HEK293 (cell line): ENCODE measurements at regions not wholly inside any gene's neighbourhood (a gene's known extent, or its start where the extent isn't known, plus 50 kb on each side); places are given as distances from the start of the nearest gene placed in this dataset.
A peak's percentile ranks its signal among the peaks of the same experiment; 100 is the strongest.

ENCODE experiments used
- CTCF ChIA-PET: fragments of 350-600 bp; formaldehyde crosslinking; extraction: SDS; loops from one replicate; lab custom pipeline; 2021; ENCODE audit warnings: antibody characterized with exemption; lab: Yijun Ruan, JAX
- POLR2A ChIA-PET: fragments of 300-600 bp; formaldehyde crosslinking; extraction: SDS; loops from one replicate; lab custom pipeline; 2020; ENCODE audit warnings: antibody characterized with exemption, inconsistent platforms; lab: Yijun Ruan, JAX
- H3K27ac ChIP-seq: fragments of 200-500 bp; sonication (Bioruptor generic); 2 replicates; pipeline ENCODE4 v1.5.1; 2014; ENCODE audit warnings: low read depth, low read length, control low read depth, inconsistent platforms; ENCODE audit errors: extremely low read depth
- H3K36me3 ChIP-seq, 2 experiments: fragments of 200-500 bp in 1 of 2; sonication (Bioruptor generic) in 1 of 2; 1 replicate in 1 of 2; 2 replicates in 1 of 2; pipeline ENCODE4 v1.5.1; 2014 to 2017; ENCODE audit warnings: inconsistent platforms in 2 of 2, low read length in 2 of 2; ENCODE audit not compliant: control insufficient read depth in 2 of 2, insufficient read depth in 1 of 2
- H3K4me1 ChIP-seq: fragments of 200-500 bp; sonication (Bioruptor generic); 2 replicates; pipeline ENCODE4 v1.5.1; 2014; ENCODE audit warnings: mild to moderate bottlenecking, low read length, inconsistent platforms; ENCODE audit not compliant: control insufficient read depth, insufficient read depth
- H3K4me3 ChIP-seq: 2 replicates; pipeline ENCODE4 v1.5.1; 2011; ENCODE audit warnings: low read depth, mild to moderate bottlenecking, control low read depth, low read length, moderate library complexity
- H3K9me3 ChIP-seq: fragments of 200-500 bp; sonication (Bioruptor generic); 2 replicates; pipeline ENCODE4 v1.5.1; 2014; ENCODE audit warnings: low read depth, low read length, inconsistent platforms; ENCODE audit not compliant: control insufficient read depth, insufficient read depth
- EGR2 ChIP-seq: fragments of 450-650 bp; formaldehyde crosslinking; IDR thresholded peaks from 2 replicates; pipeline ENCODE4 v1.5.1; 2016; ENCODE audit warnings: low read depth, missing biosample characterization, missing genetic modification characterization
- PRDM4 ChIP-seq: fragments of 450-650 bp; formaldehyde crosslinking; IDR thresholded peaks from 2 replicates; pipeline ENCODE4 v1.5.1; 2017; ENCODE audit warnings: missing biosample characterization, missing genetic modification characterization
- SCRT1 ChIP-seq: fragments of 450-650 bp; formaldehyde crosslinking; IDR thresholded peaks from 2 replicates; pipeline ENCODE4 v1.5.1; 2016; ENCODE audit warnings: missing biosample characterization, missing genetic modification characterization, borderline replicate concordance
- SETDB1 ChIP-seq: IDR thresholded peaks from one replicate; pipeline ENCODE4 v1.6.1; 2017; ENCODE audit warnings: mild to moderate bottlenecking, low read length, moderate library complexity, mixed read lengths; ENCODE audit not compliant: insufficient read length
- SP3 ChIP-seq: fragments of 450-650 bp; formaldehyde crosslinking; IDR thresholded peaks from 2 replicates; pipeline ENCODE4 v1.5.1; 2016; ENCODE audit warnings: missing biosample characterization, missing genetic modification characterization
- WT1 ChIP-seq: fragments of 450-650 bp; formaldehyde crosslinking; IDR thresholded peaks from 2 replicates; pipeline ENCODE4 v1.5.1; 2016; ENCODE audit warnings: missing biosample characterization, missing genetic modification characterization
- ZBTB44 ChIP-seq: fragments of 450-650 bp; IDR thresholded peaks from 2 replicates; pipeline ENCODE4 v1.5.1; 2018; ENCODE audit warnings: missing biosample characterization, mild to moderate bottlenecking, missing genetic modification characterization
- ZFHX2 ChIP-seq: fragments of 450-650 bp; formaldehyde crosslinking; conservative IDR thresholded peaks from 2 replicates; pipeline ENCODE4 v1.5.1; 2016; ENCODE audit warnings: missing biosample characterization, missing genetic modification characterization
- ZNF121 ChIP-seq: fragments of 450-650 bp; formaldehyde crosslinking; IDR thresholded peaks from 2 replicates; pipeline ENCODE4 v1.5.1; 2016; ENCODE audit warnings: missing biosample characterization, missing genetic modification characterization
- ZNF366 ChIP-seq: fragments of 450-650 bp; formaldehyde crosslinking; conservative IDR thresholded peaks from 2 replicates; pipeline ENCODE4 v1.5.1; 2016; ENCODE audit warnings: missing biosample characterization, missing genetic modification characterization
- ZNF398 ChIP-seq: fragments of 450-650 bp; formaldehyde crosslinking; IDR thresholded peaks from 2 replicates; pipeline ENCODE4 v1.5.1; 2017; ENCODE audit warnings: missing biosample characterization, missing genetic modification characterization
- ZNF426 ChIP-seq: fragments of 450-650 bp; formaldehyde crosslinking; IDR thresholded peaks from 2 replicates; pipeline ENCODE4 v1.5.1; 2017; ENCODE audit warnings: missing biosample characterization, missing genetic modification characterization, mild to moderate bottlenecking, inconsistent platforms, moderate library complexity
- ZNF48 ChIP-seq: fragments of 450-650 bp; formaldehyde crosslinking; IDR thresholded peaks from 2 replicates; pipeline ENCODE4 v1.5.1; 2016; ENCODE audit warnings: missing biosample characterization, missing genetic modification characterization
- ZNF510 ChIP-seq: fragments of 450-650 bp; formaldehyde crosslinking; IDR thresholded peaks from 2 replicates; pipeline ENCODE4 v1.5.1; 2018; ENCODE audit warnings: mild to moderate bottlenecking, missing genetic modification characterization, missing biosample characterization; ENCODE audit not compliant: insufficient replicate concordance
- ZNF513 ChIP-seq: fragments of 450-650 bp; IDR thresholded peaks from 2 replicates; pipeline ENCODE4 v1.5.1; 2018; ENCODE audit warnings: missing biosample characterization, missing genetic modification characterization
- ZNF560 ChIP-seq: fragments of 450-650 bp; formaldehyde crosslinking; IDR thresholded peaks from 2 replicates; pipeline ENCODE4 v1.5.1; 2017; ENCODE audit warnings: missing biosample characterization, missing genetic modification characterization, borderline replicate concordance
- ZNF76 ChIP-seq: fragments of 450-650 bp; formaldehyde crosslinking; IDR thresholded peaks from 2 replicates; pipeline ENCODE4; 2016; ENCODE audit warnings: low read depth, missing biosample characterization, missing genetic modification characterization, borderline replicate concordance
- ZNF768 ChIP-seq: fragments of 450-650 bp; formaldehyde crosslinking; IDR thresholded peaks from 2 replicates; pipeline ENCODE4 v1.5.1; 2018; ENCODE audit warnings: missing biosample characterization, mild to moderate bottlenecking, missing genetic modification characterization

- H3K4me3 ChIP-seq: no peak overlapping the region
- H3K4me1 ChIP-seq: no peaks in the 10 kb centered on the region
- POLR2A ChIA-PET: no interaction called here
- CTCF ChIA-PET: interaction anchor here (1.6 to 1.7 kb wide), 2 partner anchors 13 to 234 kb away, joined by 3 to 5 read pairs; no protein-coding TSS in a partner anchor
- TF ChIP-seq EGR2 (tag by site-specific recombination): peak; percentile 95
- TF ChIP-seq ZNF48: no peak
- TF ChIP-seq SP3 (tag by site-specific recombination): peak; percentile 63
- no peak for TF ChIP-seq ZNF426
- peak; percentile 83 for TF ChIP-seq ZNF513 (tag by site-specific recombination)
- TF ChIP-seq SETDB1: peak; percentile 18
- peak; percentile 77 for TF ChIP-seq PRDM4 (tag by site-specific recombination)
- peak; percentile 84 for TF ChIP-seq ZNF398
- peak; percentile 67 for TF ChIP-seq ZNF366 (tag by site-specific recombination)
- peak; percentile 83 for TF ChIP-seq ZFHX2 (tag by site-specific recombination)
- peak; percentile 53; the same call in 1 of the 2 replicates for TF ChIP-seq ZBTB44 (tag by site-specific recombination)
- no peak for TF ChIP-seq SCRT1
- TF ChIP-seq ZNF768: 0 out of 2 replicates have a peak, but pooled peaks have one; percentile 13
- no peak for TF ChIP-seq ZNF510 (tag by site-specific recombination)
- 0 out of 2 replicates have a peak, but pooled peaks have one; percentile 19 for TF ChIP-seq WT1 (tag by site-specific recombination)
- no peak overlapping the region for H3K27ac ChIP-seq
- H3K36me3 ChIP-seq: no peaks in the 10 kb centered on the region
- no peaks in the 10 kb centered on the region for H3K9me3 ChIP-seq
Measured at GRCh38 chr6:150314230-150315188, 54.3 kb upstream of the IYD start.

GRCh38 chr6:150315626-150316025 is 53.2 kb upstream of the IYD start:
- H3K36me3 ChIP-seq: no peaks in the 10 kb centered on the region
- POLR2A ChIA-PET: no interaction called here
- no peaks in the 10 kb centered on the region for H3K4me1 ChIP-seq
- CTCF ChIA-PET: interaction anchor here (0.6 kb wide), 1 partner anchor 8 kb away, joined by 3 read pairs; no protein-coding TSS in a partner anchor
- TF ChIP-seq ZNF76 (no peak), ZNF560 (tag by site-specific recombination) (no peak), ZNF121 (peak; percentile 82)
- TF ChIP-seq, all 188 proteins: peak for 1
- Histone ChIP-seq H3K4me3 (no peak overlapping the region), H3K9me3 (no peaks in the 10 kb centered on the region), H3K27ac (no peak overlapping the region)
